Stimulated activated CD4-positive, alpha-beta T cell treated with anti-CD3 and anti-CD28 coated beads, Interleukin-1b, Interleukin-23, amount 100 ng/mL, for 24 hours (primary cell): ENCODE measurements at regions not wholly inside any gene's neighbourhood (a gene's known extent, or its start where the extent isn't known, plus 50 kb on each side); places are given as distances from the start of the nearest gene placed in this dataset.
"Not testable (repeated sequence)": the region's sequence is repeated elsewhere in the genome, so short reads cannot be mapped to it uniquely, and the experiment has no call there.

Experiments used
- DNase-seq, 4 experiments: peaks; one replicate each; pipeline ENCODE4 v3.0.0-alpha.2; 2020; ENCODE audit warnings: low read depth in 4 of 4, low spot score in 1 of 4

DNA sequence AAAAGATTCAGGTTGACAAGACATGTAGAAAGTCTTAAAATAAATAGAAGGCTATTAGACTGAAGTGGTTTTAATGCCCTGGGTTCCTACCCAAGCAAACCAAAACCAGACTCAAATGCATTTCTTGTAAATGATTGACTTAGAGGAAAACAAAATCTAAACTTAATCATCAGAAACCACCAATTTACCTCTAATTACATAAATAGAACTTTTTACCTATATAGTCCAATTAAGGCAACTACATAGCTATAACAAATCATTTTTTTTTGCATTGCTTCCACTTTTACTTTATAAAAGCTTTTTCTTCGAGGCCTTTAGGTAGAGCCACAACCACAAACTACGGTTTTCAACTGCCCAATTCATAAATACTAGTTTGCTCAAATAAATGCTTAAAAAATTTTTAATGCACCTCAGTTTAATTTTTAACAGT lies 231.3 kb upstream of the ARHGEF26 start:
- DNase-seq = no peak

DNA sequence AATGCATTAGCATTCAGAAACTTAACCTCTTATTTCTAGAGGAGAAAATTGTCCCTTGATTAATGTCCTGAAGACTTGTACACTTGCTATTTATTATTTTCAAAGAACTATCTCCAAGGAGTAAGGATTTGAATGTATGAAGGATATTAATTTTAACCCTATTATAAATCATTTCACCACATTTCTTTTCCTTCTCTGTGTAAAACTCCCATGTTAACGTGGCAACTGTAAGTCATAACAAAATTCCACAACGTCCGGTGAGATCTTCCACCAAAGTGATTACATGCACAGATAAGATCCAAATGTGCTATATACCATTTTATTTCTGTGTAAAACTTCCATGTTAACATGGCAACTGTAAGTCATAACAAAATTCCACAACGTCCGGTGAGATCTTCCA lies 229.1 kb upstream of the ARHGEF26 start:
- DNase-seq = no peak

DNA sequence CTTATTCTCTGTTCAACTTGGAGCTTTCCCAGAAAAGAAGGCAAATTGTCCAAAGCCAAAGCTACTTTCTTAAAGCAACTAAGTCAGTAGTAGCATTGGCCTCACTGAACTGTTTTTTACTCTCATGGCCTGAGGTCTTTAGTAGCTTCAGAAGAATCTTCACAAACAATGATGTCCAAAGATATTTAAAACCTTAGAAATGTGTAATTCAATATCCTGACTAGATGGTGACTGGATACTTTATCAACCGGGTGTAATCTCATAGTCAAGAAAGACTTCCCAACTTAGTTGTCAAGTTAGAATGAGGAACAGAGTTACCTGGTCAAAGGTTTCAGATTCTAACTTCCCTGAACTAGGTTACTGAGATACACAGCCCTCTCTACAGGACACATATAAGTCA lies 226.3 kb upstream of the ARHGEF26 start:
- no peak for DNase-seq

DNA sequence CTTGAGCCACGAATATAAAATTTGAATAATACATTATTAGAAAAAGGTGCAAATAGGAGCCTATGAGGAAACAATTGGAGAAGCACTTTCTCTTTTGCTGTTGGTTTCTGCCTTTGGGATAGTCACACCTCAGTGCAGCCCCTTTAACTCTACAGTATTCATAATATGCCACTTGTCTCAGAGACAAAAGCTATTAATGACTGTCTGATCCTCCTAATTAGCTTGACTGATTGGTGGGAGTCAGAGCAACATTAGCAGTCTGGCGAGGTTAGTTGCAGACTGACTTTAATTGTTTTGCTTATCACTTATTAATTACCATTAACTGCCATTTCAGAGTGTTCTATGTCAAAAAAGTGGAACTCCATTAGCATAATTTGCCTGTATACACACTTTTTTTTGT lies 225.0 kb upstream of the ARHGEF26 start:
- no peak for DNase-seq

GRCh38 chr3:153897025-153897723 lies 224.0 kb upstream of the ARHGEF26 start:
- no peak for DNase-seq

- DNase-seq = no peak
Measured at GRCh38 chr3:153897842-153898241, 223.3 kb upstream of the ARHGEF26 start.

DNA sequence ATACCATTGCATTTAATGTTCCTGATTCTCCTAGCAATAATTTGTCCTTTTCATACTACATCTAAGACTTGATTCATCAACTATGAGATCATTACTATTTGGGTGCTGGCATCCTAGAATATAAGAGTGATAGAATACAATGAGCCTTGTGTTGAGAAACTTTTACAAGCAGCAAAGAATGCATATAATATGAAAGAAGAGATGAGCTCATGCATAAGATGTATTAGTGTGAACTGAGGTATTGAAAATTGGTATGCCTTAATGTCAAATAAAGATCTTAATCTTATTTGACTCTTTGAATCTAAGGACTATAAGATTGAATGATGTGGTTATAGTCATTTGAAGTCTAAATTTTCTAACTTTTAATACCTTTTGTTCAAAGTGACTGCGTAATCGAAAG lies 220.0 kb upstream of the ARHGEF26 start:
- DNase-seq = no peak

DNA sequence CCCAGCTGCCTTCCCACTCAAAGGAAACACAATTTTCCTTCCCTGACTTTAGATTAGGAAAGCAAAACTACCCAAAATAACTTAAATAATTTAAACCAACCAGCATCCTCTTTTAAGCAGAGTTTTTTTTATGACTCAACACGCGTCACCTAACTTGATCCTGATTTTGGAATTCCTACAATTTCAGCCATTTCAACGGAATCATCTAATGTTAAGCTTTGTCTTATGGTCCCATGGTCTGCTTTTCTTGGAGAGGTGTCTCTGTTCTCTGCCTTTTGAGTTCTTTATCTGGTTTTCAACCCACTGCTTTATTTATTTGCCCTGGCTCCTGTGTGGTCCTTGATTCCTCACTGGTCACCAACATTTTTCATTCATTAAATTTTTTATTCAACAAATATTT lies 219.2 kb upstream of the ARHGEF26 start:
- DNase-seq = no peak

GRCh38 chr3:153903430-153903829 lies 217.8 kb upstream of the ARHGEF26 start:
- DNase-seq = no peak

- no peak for DNase-seq
Measured at GRCh38 chr3:153906366-153906765, 214.8 kb upstream of the ARHGEF26 start.

- no peak for DNase-seq
Measured at GRCh38 chr3:153910387-153910786, 210.8 kb upstream of the ARHGEF26 start.

- DNase-seq = no peak
Measured at GRCh38 chr3:153911116-153911515, 210.1 kb upstream of the ARHGEF26 start.

DNA sequence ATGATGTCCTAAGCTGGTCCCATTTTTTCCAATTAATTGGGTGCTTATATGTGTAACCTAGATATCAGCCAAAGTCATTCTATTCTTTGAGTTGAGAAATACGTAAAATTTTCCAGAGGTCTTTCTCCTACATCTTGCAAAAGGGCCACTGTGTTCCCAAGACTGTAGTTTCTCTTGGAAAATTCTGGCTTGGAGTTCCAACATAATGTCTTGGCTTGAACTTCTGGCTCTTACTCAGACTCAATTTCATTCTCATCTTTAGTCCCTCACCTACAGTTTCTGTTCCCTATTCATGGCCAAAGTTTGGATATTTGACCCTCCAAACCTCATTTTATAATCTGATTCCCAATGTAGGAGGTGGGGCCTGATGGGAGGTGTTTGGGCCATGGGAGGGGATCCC lies 201.4 kb upstream of the ARHGEF26 start:
- DNase-seq = no peak

DNA sequence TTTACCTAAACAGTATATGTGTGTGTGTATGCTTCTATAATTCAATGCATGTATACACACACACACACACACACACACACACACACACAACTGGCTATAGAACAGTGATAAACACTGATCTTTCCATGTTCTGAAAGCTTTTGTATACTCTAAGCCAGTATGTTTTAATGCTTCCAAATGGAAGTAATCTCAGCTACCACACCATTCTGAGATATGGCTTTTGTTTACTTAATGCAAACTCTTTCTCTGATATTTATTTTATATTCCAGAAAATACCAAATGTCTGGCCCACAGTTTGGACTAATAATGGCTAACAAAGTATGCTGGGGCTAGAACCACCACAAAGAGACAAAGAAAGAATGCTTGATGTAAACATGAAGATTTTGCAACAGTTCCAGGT lies 199.4 kb upstream of the ARHGEF26 start:
- no peak for DNase-seq

DNA sequence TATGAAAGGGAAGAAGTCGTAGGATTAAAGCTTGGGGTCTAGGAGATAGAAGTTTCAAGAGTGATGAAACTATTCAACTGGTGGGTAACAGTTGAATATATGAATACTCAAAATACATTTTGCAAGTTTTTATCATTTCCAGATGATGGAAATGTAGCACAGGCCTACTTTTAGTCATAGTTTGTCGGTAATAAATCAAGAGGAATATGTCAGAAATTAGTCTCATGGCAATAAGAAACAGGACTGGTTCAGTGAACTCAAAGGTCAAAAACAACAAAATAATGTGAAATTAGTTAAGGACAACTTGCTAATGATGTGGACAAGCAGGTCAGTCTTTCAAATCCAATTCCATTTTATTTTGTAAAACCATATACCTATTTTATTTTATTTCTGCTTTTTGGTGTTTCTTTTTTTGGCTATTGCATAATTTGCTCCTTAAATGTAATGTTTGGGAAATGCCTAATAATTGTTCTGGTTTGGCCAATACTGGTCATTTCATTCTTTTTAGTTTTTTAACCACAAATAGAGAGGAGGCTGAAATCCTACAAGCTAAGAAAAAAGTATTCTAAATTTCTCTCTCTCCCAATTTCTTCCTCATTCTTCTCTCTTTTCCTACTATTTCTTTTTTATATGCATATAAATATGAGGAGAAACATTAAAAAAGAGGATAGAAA lies 195.2 kb upstream of the ARHGEF26 start:
- no peak for DNase-seq

DNA sequence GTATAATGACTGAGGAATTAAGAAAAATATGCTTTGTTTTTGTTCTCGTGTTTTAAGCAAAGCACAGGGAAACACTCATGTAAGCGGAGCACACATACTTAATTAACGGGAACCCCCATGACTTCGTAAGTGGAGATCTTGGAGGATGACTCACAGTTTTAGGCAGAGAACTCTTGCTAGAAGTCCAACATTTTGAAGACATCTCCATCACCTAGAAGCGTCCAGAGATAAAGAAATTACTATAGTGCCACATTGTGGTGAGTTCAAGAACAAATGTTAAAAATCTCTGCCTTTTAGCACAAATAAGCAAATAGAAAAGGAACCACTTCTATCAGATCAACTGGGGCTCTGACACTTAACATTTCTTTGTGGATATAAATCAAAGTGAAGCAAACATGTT lies 194.1 kb upstream of the ARHGEF26 start:
- no peak for DNase-seq

DNA sequence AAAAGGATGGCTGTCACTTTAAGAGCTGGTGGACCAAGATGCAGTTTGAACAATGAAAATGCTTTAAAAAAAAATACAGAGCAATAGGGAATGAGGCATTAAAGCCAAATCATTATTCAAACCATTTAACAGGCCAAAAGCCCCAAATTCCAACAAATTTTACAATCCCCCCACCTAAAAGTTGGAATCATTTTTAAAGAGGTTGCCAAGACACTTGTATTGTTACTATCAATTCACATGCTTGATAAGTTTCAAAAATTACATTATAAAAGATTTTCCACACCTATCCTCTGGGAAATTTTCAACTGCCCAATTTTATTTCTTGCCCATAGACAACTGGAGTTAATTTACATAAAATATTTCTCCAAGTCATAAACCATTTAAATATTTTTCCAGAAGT lies 192.3 kb upstream of the ARHGEF26 start:
- no peak for DNase-seq

DNA sequence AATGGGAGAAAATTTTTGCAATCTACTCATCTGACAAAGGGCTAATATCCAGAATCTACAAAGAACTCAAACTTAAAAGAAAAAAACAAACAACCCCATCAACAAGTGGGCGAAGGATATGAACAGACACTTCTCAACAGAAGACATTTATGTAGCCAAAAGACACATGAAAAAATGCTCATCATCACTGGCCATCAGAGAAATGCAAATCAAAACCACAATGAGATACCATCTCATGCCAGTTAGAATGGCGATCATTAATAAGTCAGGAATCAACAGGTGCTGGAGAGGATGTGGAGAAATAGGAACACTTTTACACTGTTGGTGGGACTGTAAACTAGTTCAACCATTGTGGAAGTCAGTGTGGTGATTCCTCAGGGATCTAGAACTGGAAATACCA lies 187.7 kb upstream of the ARHGEF26 start:
- not testable (repeated sequence) for DNase-seq

GRCh38 chr3:153944084-153944483 lies 177.1 kb upstream of the ARHGEF26 start:
- DNase-seq = no peak

DNA sequence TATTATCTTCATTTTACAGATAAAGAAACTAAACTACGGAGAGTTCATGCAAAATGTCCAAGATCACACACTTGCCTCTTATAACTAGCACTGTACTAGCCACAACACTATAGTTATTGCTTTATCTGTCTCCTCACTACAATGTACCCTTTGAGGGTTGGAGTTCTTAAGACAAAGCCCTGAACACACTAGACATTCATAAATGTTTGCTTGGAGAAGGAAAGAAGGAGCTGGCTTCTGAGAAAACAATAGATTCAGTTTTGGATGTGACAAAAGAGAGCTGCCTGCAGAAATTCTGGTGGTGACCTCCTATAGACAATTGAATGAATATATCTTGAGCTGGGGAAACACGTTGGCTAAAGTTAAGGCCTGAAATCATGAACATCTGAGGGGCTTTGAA lies 169.9 kb upstream of the ARHGEF26 start:
- no peak for DNase-seq

DNA sequence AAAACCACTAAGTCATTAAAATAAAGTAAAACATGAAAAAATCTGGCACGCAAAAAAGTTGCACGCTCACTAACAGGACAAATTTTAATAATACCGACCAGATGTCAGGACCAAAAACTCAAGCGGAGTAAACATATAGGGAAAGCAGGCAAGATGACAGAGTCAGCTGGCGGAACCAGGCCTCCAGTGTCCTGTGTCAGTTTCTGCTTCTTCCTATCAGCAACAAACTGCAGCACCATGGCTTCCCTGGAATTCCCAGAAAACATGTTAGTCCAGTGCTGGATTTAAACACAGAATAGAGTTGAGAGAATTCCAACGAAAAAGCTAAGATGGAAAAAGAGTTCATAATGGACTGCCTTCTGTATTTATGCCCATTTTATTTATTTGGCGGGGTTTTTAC lies 169.1 kb upstream of the ARHGEF26 start:
- DNase-seq = no peak

DNA sequence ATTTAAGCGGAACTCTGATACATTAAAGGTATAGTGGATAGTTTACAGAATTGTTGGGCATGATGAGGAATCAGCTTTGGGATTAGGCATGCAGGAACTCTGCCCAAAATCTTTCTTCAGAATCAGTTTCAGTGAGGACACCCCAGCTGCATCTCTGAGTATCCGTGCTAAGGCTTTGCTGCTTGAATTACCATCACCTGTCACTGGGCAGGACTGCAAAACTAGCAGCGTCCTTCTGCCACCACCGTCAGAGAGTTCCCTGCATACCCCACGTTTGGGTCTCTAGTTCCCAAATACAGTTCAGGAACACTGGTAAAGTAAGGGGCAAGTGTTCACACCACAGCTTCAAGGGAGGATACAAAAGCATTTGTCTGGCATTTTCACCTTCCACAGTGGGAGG lies 164.6 kb upstream of the ARHGEF26 start:
- no peak for DNase-seq

DNA sequence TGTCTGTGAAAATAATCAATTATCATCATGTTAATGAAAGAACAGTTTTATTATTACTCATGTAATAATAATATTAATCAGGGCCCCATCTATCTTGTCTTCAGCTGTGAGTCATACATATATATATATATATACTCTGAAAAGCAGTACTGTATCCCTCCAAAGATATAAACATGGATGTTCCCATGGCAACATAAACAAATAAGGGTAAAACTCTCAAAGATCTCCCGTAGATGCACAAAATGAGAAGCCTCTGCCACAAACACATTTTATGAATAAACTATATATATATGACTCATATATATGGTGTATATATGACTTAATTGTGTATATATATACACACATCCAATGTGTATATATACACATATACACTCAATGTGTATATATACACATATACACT lies 163.8 kb upstream of the ARHGEF26 start:
- DNase-seq = no peak
